ENCODE measurements at regions not wholly inside any gene's neighbourhood (a gene's known extent, or its start where the extent isn't known, plus 50 kb on each side); places are given as distances from the start of the nearest gene placed in this dataset.
A peak's percentile ranks its signal among the peaks of the same experiment; 100 is the strongest.
"Not testable (repeated sequence)": the region's sequence is repeated elsewhere in the genome, so short reads cannot be mapped to it uniquely, and the experiment has no call there.

DNA sequence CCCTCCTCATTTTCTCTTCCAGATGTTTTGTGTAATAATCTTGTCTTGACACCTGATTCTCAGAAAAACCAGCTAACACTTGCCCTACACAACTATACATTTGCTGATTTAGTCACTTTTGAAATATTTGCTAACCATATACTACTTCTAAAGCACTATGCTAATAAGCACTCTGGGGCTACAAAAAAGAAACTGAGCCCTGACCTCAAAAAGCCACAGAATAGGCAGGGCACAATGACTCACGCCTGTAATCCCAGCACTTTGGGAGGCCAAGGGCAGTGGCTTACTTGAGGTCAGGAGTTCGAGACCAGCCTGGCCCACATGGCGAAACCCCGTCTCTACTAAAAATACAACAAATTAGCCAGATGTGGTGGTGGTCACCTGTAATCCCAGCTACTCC is 266.0 kb downstream of the RAD51AP2 start:
- DNase-seq: no peak

DNA sequence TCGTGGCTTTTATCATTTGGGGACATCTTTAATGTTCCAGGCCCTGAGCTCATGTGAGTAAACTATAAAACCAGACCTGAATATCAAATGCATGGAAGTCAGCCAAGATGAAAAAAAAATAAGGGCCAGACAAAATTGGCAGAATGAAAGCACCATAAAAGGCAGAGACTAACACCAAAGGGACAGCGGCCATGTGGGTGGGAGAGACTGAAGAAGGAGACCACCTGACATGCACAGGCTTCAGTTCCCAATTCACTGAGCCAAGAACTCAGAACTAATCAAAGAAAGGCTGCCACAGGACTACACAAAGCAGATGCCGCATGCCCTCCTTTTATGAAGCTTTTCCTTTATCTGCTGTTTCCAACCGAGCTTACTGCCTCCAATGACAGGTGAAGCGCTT is 267.1 kb downstream of the RAD51AP2 start:
- DNase-seq: peak in 1 of 2 experiments; percentile 58

DNA sequence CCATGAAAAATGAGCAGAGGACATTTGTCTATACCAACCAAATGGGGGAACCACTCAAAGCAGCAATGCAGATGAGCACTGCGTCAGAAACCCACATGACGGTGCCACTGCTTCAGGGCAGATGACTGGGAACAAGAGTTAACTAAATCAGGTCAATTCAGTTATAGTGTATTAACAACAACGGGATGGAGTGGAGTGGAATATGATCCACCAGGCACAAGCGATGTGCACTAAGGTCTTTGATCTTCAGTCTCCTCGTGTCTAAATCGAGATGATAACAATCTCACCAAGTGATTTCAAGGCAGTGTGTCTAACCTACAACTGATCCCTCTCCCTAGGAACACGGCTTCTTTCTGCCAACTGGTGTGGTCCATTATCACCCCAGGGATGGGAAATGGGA is 269.0 kb downstream of the RAD51AP2 start:
- DNase-seq: no peak

DNA sequence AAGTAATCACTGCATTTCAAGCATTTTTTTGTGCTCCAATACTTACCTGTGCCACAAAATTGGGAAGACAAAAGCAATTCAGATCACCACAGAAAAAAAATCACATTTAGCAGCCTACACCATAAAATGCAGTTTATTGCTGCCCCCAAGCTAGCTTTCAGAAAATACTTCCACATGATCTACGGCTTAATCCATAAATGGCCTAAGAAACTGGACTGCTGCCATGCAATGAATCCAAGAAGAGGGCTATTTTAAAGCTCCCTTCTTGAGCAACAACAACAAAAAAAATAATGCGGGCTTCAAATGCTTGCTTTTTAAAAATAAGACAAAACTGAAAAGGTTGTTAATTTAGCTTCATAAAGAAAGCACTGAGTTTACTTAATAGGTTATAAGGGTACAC is 272.3 kb downstream of the RAD51AP2 start:
- peak; percentile 20 to 62 for DNase-seq

DNA sequence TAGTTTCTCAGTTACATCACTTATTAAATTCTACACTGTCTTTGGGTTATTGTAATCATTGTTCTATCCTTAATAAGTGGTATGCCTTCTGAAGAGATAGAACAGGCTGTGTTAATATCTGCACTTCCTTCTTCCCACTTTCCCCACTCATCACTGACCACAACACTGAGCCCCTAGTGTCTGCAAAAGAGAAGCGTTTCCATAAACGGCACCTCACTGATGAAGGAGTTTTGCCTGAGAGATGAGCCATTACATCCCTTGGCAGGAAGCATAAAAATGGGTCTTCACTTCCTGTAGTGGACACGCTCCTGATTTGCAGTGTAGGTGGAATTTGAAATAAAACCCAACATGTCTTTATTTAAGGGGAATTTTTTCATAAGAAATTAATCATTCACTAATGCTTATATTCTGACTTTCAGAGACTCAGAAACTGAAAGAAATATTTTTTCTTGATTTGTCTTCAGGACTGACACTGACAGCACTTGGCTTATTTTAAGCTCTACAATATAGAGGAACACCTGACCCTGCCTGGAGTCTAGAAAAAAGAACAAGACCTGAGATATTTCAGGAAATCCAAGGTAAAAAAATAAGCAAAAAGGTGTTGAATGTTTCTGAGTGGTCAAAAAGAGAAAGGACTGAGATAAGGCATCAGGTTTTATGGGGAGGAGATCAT is 275.3 kb downstream of the RAD51AP2 start:
- DNase-seq: no peak

DNA sequence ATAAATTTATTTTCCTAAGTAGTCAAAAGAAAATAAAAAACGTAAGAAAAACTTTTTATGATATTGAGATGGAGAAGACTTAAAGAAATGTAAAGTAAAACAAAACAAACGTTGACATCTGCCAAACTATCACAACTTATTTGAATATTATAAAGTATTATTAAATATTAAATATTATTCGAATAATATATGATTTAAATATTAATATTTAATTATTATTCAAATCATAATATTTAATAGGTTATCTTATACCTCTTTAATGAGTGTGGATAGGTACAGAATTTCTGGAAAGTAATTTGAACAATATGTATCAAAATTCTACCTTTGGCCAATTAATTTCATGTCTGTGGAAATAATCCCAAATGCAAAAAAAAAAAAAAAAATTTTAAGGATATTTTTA is 278.7 kb downstream of the RAD51AP2 start:
- no peak for DNase-seq

DNA sequence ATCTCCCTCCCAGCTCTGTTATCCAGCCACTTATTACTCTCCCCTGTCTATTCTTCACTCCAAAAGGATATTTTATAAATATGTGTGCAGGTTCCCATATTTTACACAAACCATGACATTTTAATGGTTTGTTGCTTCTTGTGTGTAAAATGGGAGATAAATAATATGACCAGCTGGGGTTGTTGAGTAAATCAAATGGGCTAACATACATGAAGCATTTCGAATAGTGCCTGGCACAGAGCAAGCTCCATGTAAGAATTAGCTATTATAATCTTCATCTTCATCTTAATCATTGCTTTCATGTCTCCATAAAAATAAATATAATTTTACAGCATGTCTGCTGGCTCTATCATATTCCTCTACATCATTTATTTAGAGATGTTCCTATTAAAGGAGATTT is 283.1 kb downstream of the RAD51AP2 start:
- no peak for DNase-seq

DNA sequence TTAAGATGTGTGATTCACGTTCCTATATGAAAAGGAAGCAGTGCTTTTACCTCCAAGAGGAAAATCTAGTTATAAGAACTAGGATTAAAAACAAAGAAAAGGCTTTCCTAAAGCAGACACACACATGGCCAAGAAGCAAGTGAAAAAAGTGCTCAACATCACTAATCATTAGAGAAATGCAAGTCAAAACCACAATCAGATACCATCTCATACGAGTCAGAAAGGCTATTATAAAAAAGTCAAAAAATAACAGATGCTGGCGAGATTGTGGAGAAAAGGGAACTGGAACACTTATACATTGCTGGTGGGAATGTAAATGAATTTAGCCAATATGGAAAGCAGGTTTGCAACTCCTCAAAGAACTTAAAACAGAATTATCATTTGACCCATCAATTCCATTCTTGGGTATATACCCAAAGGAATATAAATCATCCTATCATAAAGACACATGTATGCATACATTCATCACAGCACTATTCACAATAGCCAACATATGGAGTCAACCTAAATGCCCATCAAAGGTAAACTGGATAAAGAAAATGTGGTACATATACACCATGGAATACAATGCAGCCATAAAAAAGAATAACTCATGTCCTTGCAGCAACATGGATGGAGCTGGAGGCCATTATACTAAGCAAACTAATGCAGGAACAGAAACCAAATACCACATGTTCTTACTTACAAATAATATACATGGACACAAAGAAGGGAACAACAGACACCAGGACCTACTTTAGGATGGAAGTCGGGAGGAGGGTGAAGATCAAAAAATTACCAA is 285.3 kb downstream of the RAD51AP2 start:
- no peak for DNase-seq

DNA sequence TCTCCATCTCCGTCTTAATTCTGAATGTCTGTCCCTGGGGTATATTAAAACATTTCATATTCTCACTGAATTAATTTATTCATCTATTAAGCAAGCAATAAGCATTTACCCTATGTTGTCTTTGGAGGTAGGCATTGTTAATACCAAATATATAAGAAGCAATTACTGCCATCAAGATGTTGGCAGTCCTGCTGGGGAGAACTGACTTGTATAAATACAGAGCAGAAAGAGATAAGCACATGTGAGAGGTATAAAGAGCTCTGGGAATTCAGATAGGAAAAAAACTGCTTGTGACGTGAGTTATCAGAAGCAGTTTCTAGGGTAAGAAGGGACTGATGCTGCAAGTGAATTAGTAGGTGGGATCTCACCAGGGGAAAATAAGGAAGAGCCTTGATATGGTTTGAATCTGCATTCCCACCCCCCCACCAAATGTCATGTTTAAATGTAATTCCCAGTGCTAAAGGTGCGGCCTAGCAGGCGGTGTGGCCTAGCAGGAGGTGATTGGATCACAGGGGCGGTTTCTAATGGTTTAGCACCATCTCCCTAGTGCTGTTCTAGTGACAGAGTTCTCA is 286.8 kb downstream of the RAD51AP2 start:
- DNase-seq: no peak

DNA sequence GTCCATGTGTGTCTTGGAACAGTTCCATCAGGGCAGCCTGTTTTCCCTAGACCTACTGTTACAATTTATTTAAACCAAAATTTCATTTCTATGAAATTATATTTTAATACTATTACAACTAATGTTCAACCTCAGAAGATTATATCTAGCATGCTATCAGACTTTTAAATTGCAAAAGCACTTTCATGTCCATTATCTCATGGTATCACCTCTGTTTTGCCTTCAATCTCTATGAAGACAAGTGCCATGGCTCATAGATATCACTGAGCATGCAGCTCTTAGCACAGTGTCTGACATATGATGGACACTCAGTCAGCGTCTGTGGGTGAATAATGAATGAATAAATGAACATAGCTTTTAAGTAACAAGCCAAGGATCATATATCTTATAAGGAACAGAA is 288.8 kb downstream of the RAD51AP2 start:
- DNase-seq: no peak

DNA sequence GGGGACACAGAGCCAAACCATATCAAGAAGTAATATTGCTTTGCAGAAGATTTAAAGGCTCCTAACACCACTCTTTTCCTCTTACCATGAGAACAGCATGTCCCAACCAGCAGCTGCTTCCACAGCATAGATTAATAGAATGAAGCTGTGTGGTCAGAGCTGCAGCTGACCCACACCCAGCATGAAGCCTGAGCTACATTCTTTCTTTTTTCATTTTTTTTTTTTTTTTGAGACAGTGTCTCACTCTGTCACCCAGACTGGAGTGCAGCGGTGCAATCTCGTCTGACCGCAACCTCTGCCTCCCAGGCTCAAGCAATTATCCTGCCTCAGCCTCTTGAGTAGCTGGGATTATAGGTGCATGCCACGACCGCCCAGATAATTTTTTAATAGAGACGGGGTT is 289.8 kb downstream of the RAD51AP2 start:
- DNase-seq: no peak

DNA sequence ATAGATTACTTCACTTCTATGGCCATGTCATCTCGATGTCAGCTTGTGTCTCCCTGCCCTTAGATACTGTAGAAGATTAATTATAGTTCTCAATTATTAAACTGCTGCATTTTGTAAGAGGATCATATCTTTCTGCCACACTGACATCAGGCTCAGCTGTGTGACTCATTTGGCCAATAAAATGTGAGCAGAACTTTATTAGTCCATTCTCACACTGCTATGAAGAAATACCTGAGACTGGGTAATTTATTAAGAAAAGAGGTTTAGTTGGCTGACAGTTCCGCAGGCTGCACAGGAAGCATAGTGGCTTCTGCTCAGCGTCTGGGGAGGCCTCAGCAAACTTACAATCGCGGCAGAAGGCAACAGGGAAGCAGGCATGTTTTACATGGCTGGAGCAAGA is 290.4 kb downstream of the RAD51AP2 start:
- no peak for DNase-seq

DNA sequence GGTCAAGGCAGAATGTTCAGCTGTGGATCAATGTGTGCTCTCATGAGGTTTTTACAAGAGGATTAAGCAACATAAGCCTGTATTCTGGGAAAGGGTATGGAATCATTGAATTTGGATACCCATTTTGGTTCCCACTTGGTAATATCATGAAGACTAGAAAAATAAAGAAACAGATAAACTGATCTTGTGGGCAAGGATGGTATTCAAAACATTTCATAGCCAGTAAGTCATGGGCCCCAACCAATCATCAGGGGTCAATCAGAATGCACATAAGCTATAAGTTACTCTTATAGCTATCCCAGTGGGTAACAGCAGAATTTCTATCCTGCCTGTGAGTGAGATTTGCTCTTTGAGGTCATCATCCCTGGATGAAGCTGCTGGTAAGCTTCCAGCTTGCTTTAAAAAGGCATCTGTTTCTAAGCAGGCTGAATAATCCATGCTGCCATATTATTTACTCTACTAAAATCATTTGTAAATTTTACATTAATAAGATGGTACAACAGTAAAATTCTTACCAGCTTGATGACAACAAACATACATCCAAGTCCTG is 291.2 kb downstream of the RAD51AP2 start:
- DNase-seq: peak in 1 of 2 experiments; percentile 2

DNA sequence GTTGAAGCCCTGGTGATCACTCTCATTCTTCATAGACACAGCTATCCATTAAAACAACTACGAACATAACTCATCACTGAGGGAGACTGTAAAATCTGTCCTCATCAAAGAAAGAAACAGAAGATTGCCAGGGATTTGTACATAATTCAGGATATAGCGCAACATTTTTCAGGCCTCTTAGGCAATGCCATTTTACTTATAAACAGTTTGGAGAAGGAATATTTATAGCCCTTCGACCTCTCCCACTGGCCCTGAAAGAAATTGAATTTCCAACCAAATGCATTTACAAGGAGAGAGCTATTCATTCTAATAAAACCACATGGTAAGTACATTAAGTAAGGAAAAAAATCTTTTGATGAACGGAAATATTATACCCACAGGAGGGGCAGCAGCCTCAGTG is 295.0 kb downstream of the RAD51AP2 start:
- DNase-seq: no peak

DNA sequence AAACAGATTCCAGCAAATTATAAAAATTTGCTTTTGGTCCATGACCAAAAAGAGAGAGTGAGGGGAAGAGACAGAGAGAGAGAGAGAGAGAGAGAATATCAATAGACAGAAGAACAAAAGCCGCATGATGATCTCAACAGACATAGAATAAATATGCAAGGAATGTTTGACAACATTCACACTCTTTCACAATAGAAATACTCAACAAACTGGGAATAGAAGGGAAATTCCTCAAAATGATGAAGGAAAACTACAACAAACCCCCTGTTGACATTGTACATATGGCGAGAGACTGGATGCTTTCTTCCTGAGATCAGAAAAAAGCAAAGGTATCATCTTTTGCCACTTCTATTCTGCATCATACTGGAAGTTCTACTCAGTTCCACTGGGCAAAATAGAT is 309.7 kb downstream of the RAD51AP2 start:
- DNase-seq: no peak

DNA sequence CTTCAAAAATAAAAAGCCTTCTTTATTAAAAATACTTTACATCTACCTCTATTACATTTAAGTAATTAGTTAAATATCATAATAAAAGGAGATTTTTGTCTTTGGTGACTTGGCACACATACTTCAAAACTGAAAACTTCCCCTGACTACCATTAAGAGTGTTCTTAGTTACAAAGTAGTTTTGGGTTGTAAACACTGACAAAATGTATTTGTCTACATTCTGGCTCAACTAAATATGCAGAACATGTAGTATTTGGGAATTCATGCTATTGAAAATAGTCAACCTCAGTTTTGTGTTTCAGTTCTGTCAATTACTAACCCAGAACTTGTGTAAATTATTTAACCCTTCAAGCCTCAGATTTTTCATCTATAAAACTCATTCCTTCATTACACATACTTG is 311.5 kb downstream of the RAD51AP2 start:
- DNase-seq: no peak

DNA sequence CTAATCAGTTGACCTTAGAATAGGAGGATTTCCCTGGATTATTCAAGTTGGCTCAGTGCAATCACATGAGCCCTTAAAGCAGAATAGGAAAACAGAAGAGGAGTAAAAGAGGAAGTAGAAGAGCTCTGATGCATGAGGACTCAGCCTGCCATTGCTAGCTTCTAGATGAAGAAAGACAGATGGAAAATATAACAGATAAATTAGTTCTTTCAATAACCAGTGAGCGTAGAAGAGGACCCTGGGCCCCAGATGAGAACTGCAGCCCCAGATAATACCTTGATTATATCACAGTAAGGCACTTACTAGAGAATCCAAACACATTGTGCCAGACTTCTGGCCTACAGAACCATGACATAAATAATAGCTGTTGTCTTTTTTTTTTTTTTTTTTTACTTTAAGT is 314.0 kb downstream of the RAD51AP2 start:
- not testable (repeated sequence) for DNase-seq

DNA sequence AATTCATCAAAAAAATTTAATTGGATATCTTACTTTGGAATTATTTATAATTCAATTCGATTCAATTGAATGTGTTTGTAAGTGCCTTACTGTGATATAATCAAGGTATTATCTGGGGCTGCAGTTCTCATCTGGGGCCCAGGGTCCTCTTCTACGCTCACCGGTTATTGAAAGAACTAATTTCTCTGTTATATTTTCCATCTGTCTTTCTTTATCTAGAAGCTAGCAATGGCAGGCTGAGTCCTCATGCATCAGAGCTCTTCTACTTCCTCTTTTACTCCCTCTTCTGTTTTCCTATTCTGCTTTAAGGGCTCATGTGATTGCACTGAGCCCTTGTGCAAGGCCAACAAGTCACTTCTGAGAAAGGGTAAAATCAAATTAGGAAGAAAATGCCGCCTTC is 315.6 kb downstream of the RAD51AP2 start:
- DNase-seq: not testable (repeated sequence)

DNA sequence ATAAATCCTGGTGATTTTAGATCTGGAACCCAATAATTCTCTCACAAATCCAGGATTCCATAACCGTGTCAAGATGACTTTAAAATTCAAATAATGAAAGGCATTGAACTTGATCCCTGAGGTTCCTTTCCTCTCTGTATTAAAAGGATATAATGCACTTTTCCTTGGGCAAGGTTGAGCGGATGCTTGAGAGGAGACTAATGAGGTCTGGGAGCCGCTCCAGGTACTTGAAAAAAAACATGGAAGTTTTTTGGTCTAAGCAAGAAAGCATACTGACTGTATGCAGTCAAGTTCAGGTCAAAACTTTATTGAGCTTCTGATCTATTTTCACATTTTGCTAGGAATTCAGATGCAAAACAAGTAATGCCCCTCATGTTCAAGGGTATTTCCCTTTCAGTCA is 318.5 kb downstream of the RAD51AP2 start:
- DNase-seq: peak; percentile 27 to 71

DNA sequence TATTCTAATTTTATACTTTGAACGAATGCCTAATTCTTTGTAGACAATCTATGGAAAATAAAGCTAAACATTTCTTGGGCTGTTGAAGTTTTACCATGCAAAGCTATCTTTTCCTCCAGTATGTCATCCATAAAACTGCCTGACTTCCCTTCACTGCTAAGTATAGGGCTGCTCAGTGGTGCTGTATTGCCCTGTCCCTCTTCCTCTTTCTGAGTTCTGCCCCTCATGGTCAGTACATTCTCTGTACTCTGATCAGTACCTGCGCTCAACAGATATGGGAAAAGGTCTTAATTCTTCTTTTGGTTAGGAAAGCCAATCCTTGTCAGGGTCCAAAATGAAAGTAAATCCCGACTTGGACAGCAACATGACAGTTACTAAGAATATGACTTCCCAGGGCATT is 321.9 kb downstream of the RAD51AP2 start:
- DNase-seq: no peak

DNA sequence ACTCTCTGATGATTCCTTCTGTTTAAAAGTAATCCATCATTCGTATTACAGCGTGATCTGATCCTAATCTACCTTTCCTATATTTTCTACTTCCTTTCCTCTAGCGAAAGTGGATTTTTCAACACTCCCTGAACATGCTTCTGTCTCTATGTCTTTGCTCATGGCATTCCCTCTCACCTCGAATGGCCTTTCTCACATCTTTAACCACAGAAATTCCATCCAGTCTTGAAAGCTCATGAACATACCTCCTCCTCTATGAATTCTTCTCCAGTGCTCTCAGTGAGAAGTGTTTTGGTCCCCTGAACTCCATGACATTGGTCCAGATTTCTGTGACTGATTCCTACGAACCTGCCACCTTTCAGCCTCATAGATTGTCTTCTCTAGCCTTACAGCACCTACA is 323.2 kb downstream of the RAD51AP2 start:
- DNase-seq: no peak

DNA sequence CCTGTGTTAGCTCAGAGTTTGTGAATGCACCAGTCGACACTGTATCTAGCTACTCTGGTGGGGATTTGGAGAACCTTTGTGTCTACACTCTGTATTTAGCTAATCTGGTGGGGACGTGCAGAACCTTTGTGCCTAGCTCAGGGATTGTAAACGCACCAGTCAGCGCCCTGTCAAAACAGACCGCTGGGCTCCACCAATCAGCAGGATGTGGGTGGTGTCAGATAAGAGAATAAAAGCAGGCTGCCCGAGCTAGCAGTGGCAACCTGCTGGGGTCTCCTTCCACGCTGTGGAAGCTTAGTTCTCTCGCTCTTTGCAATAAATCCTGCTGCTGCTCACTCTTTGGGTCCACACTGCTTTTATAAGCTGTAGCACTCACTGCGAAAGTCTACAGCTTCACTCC is 324.2 kb downstream of the RAD51AP2 start:
- DNase-seq: no peak

DNA sequence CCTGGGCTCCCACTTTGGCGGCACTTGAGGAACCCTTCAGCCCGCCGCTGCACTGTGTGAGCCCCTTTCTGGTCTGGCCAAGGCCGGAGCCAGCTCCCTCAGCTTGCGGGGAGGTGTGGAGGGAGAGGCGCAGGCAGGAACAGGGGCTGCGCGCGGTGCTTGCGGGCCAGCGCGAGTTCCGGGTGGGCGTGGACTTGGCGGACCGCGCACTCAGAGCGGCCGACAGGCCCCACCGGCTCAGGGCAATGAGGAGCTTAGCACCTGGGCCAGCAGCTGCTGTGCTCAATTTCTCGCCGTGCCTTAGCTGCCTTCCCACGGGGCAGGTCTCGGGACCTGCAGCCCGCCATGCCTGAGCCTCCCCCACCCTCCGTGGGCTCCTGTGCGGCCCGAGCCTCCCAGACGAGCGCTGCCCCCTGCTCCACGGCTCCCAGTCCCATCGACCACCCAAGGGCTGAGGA is 324.8 kb downstream of the RAD51AP2 start:
- DNase-seq: not testable (repeated sequence)

DNA sequence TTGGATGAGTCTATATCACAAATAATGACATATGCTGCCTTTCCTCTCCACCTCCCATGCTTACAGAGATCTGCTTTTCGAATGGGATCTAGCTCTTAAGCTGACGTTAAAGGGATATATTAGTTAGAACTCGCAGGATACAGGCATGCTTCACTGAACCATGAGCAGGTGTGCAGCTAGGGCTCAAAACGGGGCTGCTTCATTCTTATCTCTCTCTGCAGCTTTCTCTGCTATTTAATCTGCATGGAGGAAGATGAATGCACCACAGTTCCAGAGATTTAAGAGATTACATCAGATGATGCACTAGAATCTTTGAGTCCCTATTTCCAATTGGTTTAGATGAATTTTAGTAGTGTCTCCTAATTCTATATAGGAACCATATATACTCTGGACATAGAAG is 327.0 kb downstream of the RAD51AP2 start:
- DNase-seq: no peak

Measured in NCI-H446 (cell line).